Bronchial epithelial cell (primary cell): ENCODE measurements at regions not wholly inside any gene's neighbourhood (a gene's known extent, or its start where the extent isn't known, plus 50 kb on each side); places are given as distances from the start of the nearest gene placed in this dataset.

Experiments
- DNase-seq: peaks from one replicate; pipeline ENCODE4 v3.0.0-alpha.2; 2010; ENCODE audit warnings: low read depth
- FAIRE-seq: peaks from 2 replicates; lab custom pipeline; 2011; peaks lifted over from hg19 to GRCh38; lab: Jason Lieb, UNC
- H3K27me3 ChIP-seq: 2 replicates; pipeline ENCODE4 v1.5.1; 2011; ENCODE audit warnings: low read length; ENCODE audit not compliant: control insufficient read depth, insufficient read depth
- H3K36me3 ChIP-seq: 2 replicates; pipeline ENCODE4 v1.5.1; 2011; ENCODE audit warnings: low read length; ENCODE audit not compliant: control insufficient read depth, insufficient read depth
- H3K4me3 ChIP-seq: 2 replicates; pipeline ENCODE4 v1.5.1; 2011; ENCODE audit warnings: mild to moderate bottlenecking, low read depth, low read length, control low read depth
- CTCF ChIP-seq: IDR thresholded peaks from 2 replicates; pipeline ENCODE4 v1.5.1; 2011; ENCODE audit warnings: mild to moderate bottlenecking, moderate library complexity, low read length, control low read depth, inconsistent platforms; ENCODE audit not compliant: insufficient read depth, severe bottlenecking

GRCh38 chr1:198910816-198911215 is 272.0 kb downstream of the PTPRC start:
- no peak for FAIRE-seq
- no peaks in the 10 kb centered on the region for H3K36me3 ChIP-seq
- TF ChIP-seq CTCF: no peak
- H3K4me3 ChIP-seq: no peak overlapping the region
- no peak for DNase-seq
- H3K27me3 ChIP-seq: no peaks in the 10 kb centered on the region

- TF ChIP-seq CTCF: no peak
- Histone ChIP-seq H3K36me3 (no peaks in the 10 kb centered on the region), H3K27me3 (no peaks in the 10 kb centered on the region), H3K4me3 (no peak overlapping the region)
- FAIRE-seq (no peak), DNase-seq (no peak)
Observed at GRCh38 chr1:198912046-198912445, 273.2 kb downstream of the PTPRC start.

- FAIRE-seq (no peak), DNase-seq (no peak)
- Histone ChIP-seq H3K27me3 (no peaks in the 10 kb centered on the region), H3K4me3 (no peak overlapping the region), H3K36me3 (no peaks in the 10 kb centered on the region)
- TF ChIP-seq CTCF: no peak
Observed at GRCh38 chr1:198913667-198914066, 274.8 kb downstream of the PTPRC start.

- H3K27me3 ChIP-seq: no peaks in the 10 kb centered on the region
- FAIRE-seq (no peak), DNase-seq (no peak)
- H3K4me3 ChIP-seq: no peak overlapping the region
- no peaks in the 10 kb centered on the region for H3K36me3 ChIP-seq
- no peak for TF ChIP-seq CTCF
Observed at GRCh38 chr1:198915327-198916231, 276.7 kb downstream of the PTPRC start.

GRCh38 chr1:198917226-198917625 is 278.4 kb downstream of the PTPRC start:
- no peak overlapping the region for H3K4me3 ChIP-seq
- no peak for DNase-seq
- no peak for FAIRE-seq

More at GRCh38 chr1:198917226-198917625, 278.4 kb downstream of the PTPRC start:
- Histone ChIP-seq H3K27me3 (no peaks in the 10 kb centered on the region), H3K36me3 (no peaks in the 10 kb centered on the region)
- TF ChIP-seq CTCF: no peak
